GM23338 (cell line): ENCODE measurements at regions not wholly inside any gene's neighbourhood (a gene's known extent, or its start where the extent isn't known, plus 50 kb on each side); places are given as distances from the start of the nearest gene placed in this dataset.
"Not testable (repeated sequence)": the region's sequence is repeated elsewhere in the genome, so short reads cannot be mapped to it uniquely, and the experiment has no call there.

Experiments used
- CTCF ChIP-seq, 2 experiments: fragments of 200-600 bp in 1 of 2; sonication (generic) in 1 of 2; conservative IDR thresholded peaks; 2 replicates each; pipeline versions ENCODE4 v1.5.1 to v1.6.1; 2016 to 2017; ENCODE audit warnings: antibody characterized with exemption in 2 of 2, low read depth in 2 of 2, mild to moderate bottlenecking in 2 of 2, moderate library complexity in 1 of 2
- EZH2 ChIP-seq: fragments of 200-600 bp; sonication (generic); IDR thresholded peaks from one replicate; pipeline ENCODE4 v1.8.0; 2017; ENCODE audit warnings: antibody characterized with exemption, mild to moderate bottlenecking, low read depth; ENCODE audit not compliant: unreplicated experiment
- EZH2phosphoT487 ChIP-seq: fragments of 200-600 bp; sonication (generic); IDR thresholded peaks from one replicate; pipeline ENCODE4 v1.8.1; 2018; ENCODE audit warnings: antibody characterized with exemption; ENCODE audit not compliant: unreplicated experiment
- POLR2AphosphoS5 ChIP-seq: IDR thresholded peaks from 2 replicates; pipeline ENCODE4 v1.6.1; 2016; ENCODE audit warnings: antibody characterized with exemption, low read depth
- REST ChIP-seq: IDR thresholded peaks from one replicate; pipeline ENCODE4 v1.6.1; 2018; ENCODE audit warnings: antibody characterized with exemption; ENCODE audit not compliant: unreplicated experiment
- STAT1 ChIP-seq: IDR thresholded peaks from one replicate; pipeline ENCODE4 v1.6.1; 2016; ENCODE audit warnings: antibody characterized with exemption; ENCODE audit not compliant: unreplicated experiment
- ZNF331 ChIP-seq: fragments of 250-450 bp; sonication (Bioruptor Pico); IDR thresholded peaks from 2 replicates; pipeline ENCODE4 v1.5.0; 2020; ENCODE audit warnings: low read depth, mild to moderate bottlenecking, moderate library complexity

- TF ChIP-seq CTCF (conservative IDR thresholded peaks at IDR 0.05; ENCODE audit: low read depth in 2 of 2); POLR2AphosphoS5; ZNF331 (CRISPR knock-in tag); REST; EZH2; EZH2phosphoT487; STAT1: not testable (repeated sequence)
These were observed 63.0 kb upstream of the HAPSTR1 start for GRCh38 chr16:9028491-9028890.
